Smooth muscle cell (in vitro differentiated cells): ENCODE measurements at regions not wholly inside any gene's neighbourhood (a gene's known extent, or its start where the extent isn't known, plus 50 kb on each side); places are given as distances from the start of the nearest gene placed in this dataset.
"Not testable (repeated sequence)": the region's sequence is repeated elsewhere in the genome, so short reads cannot be mapped to it uniquely, and the experiment has no call there.

Source experiments
- DNase-seq: peaks from one replicate; lab custom pipeline; 2025; ENCODE audit not compliant: unreplicated experiment; lab: John Stamatoyannopoulos, UW
- H2AFZ ChIP-seq: fragments of 200-600 bp; sonication (generic); 2 replicates; pipeline ENCODE4 v1.6.0; 2016; ENCODE audit warnings: antibody characterized with exemption, low read depth, mild to moderate bottlenecking
- H3F3A ChIP-seq: fragments of 200-600 bp; sonication (generic); 2 replicates; pipeline ENCODE4 v1.6.0; 2017; ENCODE audit warnings: antibody characterized with exemption, low read depth
- H3K27ac ChIP-seq: fragments of 200-600 bp; sonication (generic); 2 replicates; pipeline ENCODE4 v1.5.1; 2016; ENCODE audit warnings: low read depth, mild to moderate bottlenecking
- H3K27me3 ChIP-seq: fragments of 200-600 bp; sonication (generic); 2 replicates; pipeline ENCODE4 v1.6.1; 2016; ENCODE audit warnings: low read depth, mild to moderate bottlenecking
- H3K36me3 ChIP-seq: fragments of 200-600 bp; sonication (generic); 2 replicates; pipeline ENCODE4 v1.5.1; 2016; ENCODE audit warnings: low read depth
- H3K4me1 ChIP-seq: fragments of 200-600 bp; sonication (generic); 2 replicates; pipeline ENCODE4 v1.5.1; 2016; ENCODE audit warnings: low read depth
- H3K4me2 ChIP-seq: fragments of 200-600 bp; sonication (generic); 2 replicates; pipeline ENCODE4 v1.6.0; 2016; ENCODE audit warnings: mild to moderate bottlenecking
- H3K4me3 ChIP-seq: fragments of 200-600 bp; sonication (generic); 2 replicates; pipeline ENCODE4 v1.5.1; 2016; ENCODE audit warnings: mild to moderate bottlenecking
- H3K79me2 ChIP-seq: fragments of 200-600 bp; sonication (generic); 2 replicates; pipeline ENCODE4 v1.6.0; 2016; ENCODE audit warnings: low read depth, mild to moderate bottlenecking
- H3K9ac ChIP-seq: fragments of 200-600 bp; sonication (generic); 2 replicates; pipeline ENCODE4 v1.6.0; 2016; ENCODE audit warnings: low read depth
- H3K9me3 ChIP-seq: fragments of 200-600 bp; sonication (generic); replicated peaks from 2 replicates; pipeline ENCODE4 v1.5.1; 2016; ENCODE audit warnings: low read depth
- H4K20me1 ChIP-seq: fragments of 200-600 bp; sonication (generic); 2 replicates; pipeline ENCODE4 v1.6.0; 2016; ENCODE audit warnings: low read depth
- CTCF ChIP-seq: fragments of 200-600 bp; sonication (generic); IDR thresholded peaks from 2 replicates; pipeline ENCODE4 v1.5.1; 2017; ENCODE audit warnings: borderline replicate concordance, mild to moderate bottlenecking, antibody characterized with exemption; ENCODE audit not compliant: insufficient read depth, poor library complexity, severe bottlenecking
- WGBS: methylation state at CpG from one replicate; pipeline ENCODE4 v1.1.7; 2016; ENCODE audit warnings: low lambda C conversion rate; 5-methylcytosine and 5-hydroxymethylcytosine counted together

- no peak overlapping the region for H3K9ac ChIP-seq
- DNase-seq = no peak
- no peak overlapping the region for H3K27ac ChIP-seq
- WGBS = 92% methylated on average over 1 of the region's 1 CpG
- no peaks in the 10 kb centered on the region for H4K20me1 ChIP-seq
- H3K4me2 ChIP-seq = no peak overlapping the region
- no peaks in the 10 kb centered on the region for H3K79me2 ChIP-seq
- no peaks in the 10 kb centered on the region for H3K4me1 ChIP-seq
- no peaks in the 10 kb centered on the region for H3K27me3 ChIP-seq
- TF ChIP-seq CTCF = no peak
- no peak overlapping the region for H2AFZ ChIP-seq
- no peaks in the 10 kb centered on the region for H3F3A ChIP-seq
- H3K9me3 ChIP-seq = no peaks in the 10 kb centered on the region
- no peak overlapping the region for H3K4me3 ChIP-seq
- H3K36me3 ChIP-seq = no peaks in the 10 kb centered on the region
Measured at GRCh38 chr16:26860506-26860905, 206.2 kb upstream of the C16orf82 start.

- Histone ChIP-seq H3F3A (no peaks in the 10 kb centered on the region), H3K27me3 (no peaks in the 10 kb centered on the region), H3K4me2 (no peak overlapping the region), H3K4me3 (no peak overlapping the region), H2AFZ (no peak overlapping the region), H3K9me3 (no peaks in the 10 kb centered on the region), H4K20me1 (no peaks in the 10 kb centered on the region), H3K36me3 (no peaks in the 10 kb centered on the region), H3K4me1 (peaks cover 4% of the 10 kb centered on the region), H3K27ac (no peak overlapping the region), H3K9ac (no peak overlapping the region), H3K79me2 (no peaks in the 10 kb centered on the region)
- TF ChIP-seq CTCF = no peak
- WGBS = 63% methylated on average over 3 of the region's 3 CpGs
- no peak for DNase-seq
Measured at GRCh38 chr16:26863931-26864330, 202.8 kb upstream of the C16orf82 start.

GRCh38 chr16:26874318-26874717 lies 192.4 kb upstream of the C16orf82 start:
- WGBS = 76% methylated on average over 5 of the region's 5 CpGs
- H3K27me3 ChIP-seq, H3K27ac ChIP-seq, H3K36me3 ChIP-seq, H3K4me2 ChIP-seq, H3K79me2 ChIP-seq, H4K20me1 ChIP-seq, H3K4me1 ChIP-seq, H3K9ac ChIP-seq, H3K4me3 ChIP-seq, DNase-seq, H3K9me3 ChIP-seq, H2AFZ ChIP-seq, H3F3A ChIP-seq: not testable (repeated sequence)

GRCh38 chr16:26877421-26877820 lies 189.3 kb upstream of the C16orf82 start:
- 81% methylated on average over 3 of the region's 3 CpGs for WGBS
- Histone ChIP-seq H3K79me2 (no peaks in the 10 kb centered on the region), H3K9me3 (no peaks in the 10 kb centered on the region), H3F3A (no peaks in the 10 kb centered on the region), H4K20me1 (no peaks in the 10 kb centered on the region), H3K4me1 (no peaks in the 10 kb centered on the region), H3K36me3 (no peaks in the 10 kb centered on the region), H3K4me3 (no peak overlapping the region), H3K27ac (no peak overlapping the region), H3K9ac (no peak overlapping the region), H3K4me2 (no peak overlapping the region), H2AFZ (no peak overlapping the region), H3K27me3 (no peaks in the 10 kb centered on the region)
- TF ChIP-seq CTCF = no peak
- no peak for DNase-seq
